Epithelial cell of proximal tubule (primary cell): ENCODE measurements at regions not wholly inside any gene's neighbourhood (a gene's known extent, or its start where the extent isn't known, plus 50 kb on each side); places are given as distances from the start of the nearest gene placed in this dataset.
A peak's percentile ranks its signal among the peaks of the same experiment; 100 is the strongest.

ENCODE experiments used
- DNase-seq: peaks from one replicate; pipeline ENCODE4 v3.0.0-alpha.2; 2011; ENCODE audit warnings: low read depth
- H3K4me3 ChIP-seq: 2 replicates; pipeline ENCODE4 v1.5.1; 2011; ENCODE audit warnings: low read depth, mild to moderate bottlenecking, low read length
- CTCF ChIP-seq: conservative IDR thresholded peaks from 2 replicates; pipeline ENCODE4 v1.5.1; 2012; ENCODE audit warnings: low read depth, mild to moderate bottlenecking, low read length

- no peak for DNase-seq
- TF ChIP-seq CTCF = no peak
- no peak overlapping the region for H3K4me3 ChIP-seq
Observed at GRCh38 chr13:84641491-84641890, 759.2 kb upstream of the SLITRK1 start.

GRCh38 chr13:84640691-84641090, 758.4 kb upstream of the SLITRK1 start:
- no peak for TF ChIP-seq CTCF
- no peak for DNase-seq
- H3K4me3 ChIP-seq = no peak overlapping the region

GRCh38 chr13:84630476-84630875, 748.2 kb upstream of the SLITRK1 start:
- no peak for TF ChIP-seq CTCF
- no peak overlapping the region for H3K4me3 ChIP-seq
- no peak for DNase-seq

- H3K4me3 ChIP-seq = no peak overlapping the region
- no peak for TF ChIP-seq CTCF
- no peak for DNase-seq
Observed at GRCh38 chr13:84616864-84617263, 734.6 kb upstream of the SLITRK1 start.

- peak; percentile 88 for DNase-seq
- no peak for TF ChIP-seq CTCF
Observed at GRCh38 chr13:84609716-84610115, 727.4 kb upstream of the SLITRK1 start.

GRCh38 chr13:84607261-84608013, 725.2 kb upstream of the SLITRK1 start:
- no peak for TF ChIP-seq CTCF
- DNase-seq = peak; percentile 55

More at GRCh38 chr13:84609716-84610115, 727.4 kb upstream of the SLITRK1 start:
- H3K4me3 ChIP-seq = no peak overlapping the region

GRCh38 chr13:84606616-84607015, 724.3 kb upstream of the SLITRK1 start:
- H3K4me3 ChIP-seq = no peak overlapping the region
- no peak for TF ChIP-seq CTCF
- DNase-seq = no peak

More at GRCh38 chr13:84607261-84608013, 725.2 kb upstream of the SLITRK1 start:
- no peak overlapping the region for H3K4me3 ChIP-seq
